Neural progenitor cell (in vitro differentiated cells): ENCODE measurements at regions not wholly inside any gene's neighbourhood (a gene's known extent, or its start where the extent isn't known, plus 50 kb on each side); places are given as distances from the start of the nearest gene placed in this dataset.

Experiments used
- DNase-seq: peaks from one replicate; pipeline ENCODE4 v3.0.0-alpha.2; 2016; ENCODE audit warnings: low spot score
- H2AFZ ChIP-seq: fragments of 200-600 bp; sonication (generic); replicated peaks from 2 replicates; pipeline ENCODE4 v1.6.1; 2016; ENCODE audit warnings: antibody characterized with exemption
- H3F3A ChIP-seq: fragments of 200-600 bp; sonication (generic); 2 replicates; pipeline ENCODE4 v1.6.1; 2016; ENCODE audit warnings: antibody characterized with exemption, low read depth
- H3K27ac ChIP-seq: fragments of 200-600 bp; sonication (generic); 2 replicates; pipeline ENCODE4 v1.5.1; 2016; ENCODE audit warnings: mild to moderate bottlenecking
- H3K27me3 ChIP-seq: fragments of 200-600 bp; sonication (generic); 2 replicates; pipeline ENCODE4 v1.6.1; 2016; ENCODE audit warnings: mild to moderate bottlenecking, moderate library complexity
- H3K36me3 ChIP-seq: fragments of 200-600 bp; sonication (generic); 2 replicates; pipeline ENCODE4 v1.5.1; 2016
- H3K4me1 ChIP-seq: fragments of 200-600 bp; sonication (generic); 2 replicates; pipeline ENCODE4 v1.6.1; 2016; ENCODE audit warnings: mixed run types
- H3K4me2 ChIP-seq: fragments of 200-600 bp; sonication (generic); 2 replicates; pipeline ENCODE4 v1.6.1; 2016
- H3K4me3 ChIP-seq: fragments of 200-600 bp; sonication (generic); 2 replicates; pipeline ENCODE4 v1.5.1; 2016
- H3K79me2 ChIP-seq: fragments of 200-600 bp; sonication (generic); 2 replicates; pipeline ENCODE4 v1.6.1; 2016; ENCODE audit warnings: low read depth
- H3K9ac ChIP-seq: fragments of 200-600 bp; sonication (generic); 2 replicates; pipeline ENCODE4 v1.6.1; 2016
- H3K9me3 ChIP-seq: fragments of 200-600 bp; sonication (generic); 2 replicates; pipeline ENCODE4 v1.5.1; 2016; ENCODE audit warnings: low read depth
- H4K20me1 ChIP-seq: fragments of 200-600 bp; sonication (generic); 2 replicates; pipeline ENCODE4 v1.6.1; 2016; ENCODE audit warnings: low read depth
- H3K27ac Mint-ChIP-seq: 3 replicates; pipeline ENCODE4 v1.8.0; 2021; ENCODE audit warnings: mixed read lengths
- H3K27me3 Mint-ChIP-seq: 2 replicates; pipeline ENCODE4 v1.8.0; 2022; ENCODE audit warnings: low read depth, mild to moderate bottlenecking, inconsistent platforms, moderate library complexity, mixed read lengths; ENCODE audit not compliant: insufficient read depth
- H3K36me3 Mint-ChIP-seq: 3 replicates; pipeline ENCODE4 v1.8.0; 2021; ENCODE audit warnings: mixed read lengths
- H3K4me1 Mint-ChIP-seq: 3 replicates; pipeline ENCODE4 v1.8.0; 2021; ENCODE audit warnings: mixed read lengths
- H3K4me3 Mint-ChIP-seq: 3 replicates; pipeline ENCODE4 v1.8.0; 2021; ENCODE audit warnings: mild to moderate bottlenecking, moderate library complexity, mixed read lengths
- H3K9me3 Mint-ChIP-seq: 3 replicates; pipeline ENCODE4 v1.8.0; 2020; ENCODE audit warnings: mixed read lengths
- EZH2 ChIP-seq: fragments of 200-600 bp; sonication (generic); IDR thresholded peaks from 2 replicates; pipeline ENCODE4 v1.6.1; 2017; ENCODE audit warnings: antibody characterized with exemption, mild to moderate bottlenecking, moderate library complexity
- EZH2phosphoT487 ChIP-seq: fragments of 200-600 bp; sonication (generic); IDR thresholded peaks from 2 replicates; pipeline ENCODE4 v1.6.1; 2017; ENCODE audit warnings: antibody characterized with exemption
- TF ChIP-seq, protein P1 (sequence below): fragments of 200-600 bp; sonication (generic); IDR thresholded peaks from 2 replicates; pipeline ENCODE4 v1.5.1; 2017; ENCODE audit warnings: antibody characterized with exemption, mild to moderate bottlenecking

DNA sequence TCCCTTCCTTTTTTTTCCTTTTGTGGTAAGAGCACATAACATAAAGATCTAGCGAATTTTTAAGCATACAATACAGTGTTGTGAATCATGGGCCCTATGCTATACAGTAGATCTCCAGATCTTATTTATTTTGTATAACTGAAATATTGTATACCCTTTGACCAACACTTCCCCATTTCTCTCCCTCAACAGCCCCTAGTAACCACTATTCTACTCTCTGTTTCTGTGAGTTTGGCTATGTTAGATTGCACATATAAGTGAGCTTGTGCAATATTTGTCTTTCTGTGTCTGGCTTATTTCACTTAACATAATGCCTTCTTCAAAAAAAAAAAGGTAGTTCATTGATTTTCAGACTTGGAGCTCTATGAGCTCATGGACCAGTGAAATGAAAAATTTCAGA is 180.5 kb downstream of the C11orf91 start:
- Histone ChIP-seq H2AFZ (no peak overlapping the region), H3K27ac (no peak overlapping the region), H3F3A (no peaks in the 10 kb centered on the region), H3K79me2 (no peaks in the 10 kb centered on the region), H3K4me2 (no peak overlapping the region), H4K20me1 (no peaks in the 10 kb centered on the region), H3K36me3 (no peaks in the 10 kb centered on the region), H3K4me3 (no peak overlapping the region), H3K4me1 (no peaks in the 10 kb centered on the region), H3K9ac (no peak overlapping the region), H3K27me3 (no peaks in the 10 kb centered on the region), H3K9me3 (no peaks in the 10 kb centered on the region)
- H3K4me3 Mint-ChIP-seq, result no peak overlapping the region
- no peak for DNase-seq
- H3K36me3 Mint-ChIP-seq, result no peaks in the 10 kb centered on the region
- no peak overlapping the region for H3K27ac Mint-ChIP-seq
- H3K27me3 Mint-ChIP-seq, result no peaks in the 10 kb centered on the region
- H3K9me3 Mint-ChIP-seq, result peaks cover 3% of the 10 kb centered on the region
- no peaks in the 10 kb centered on the region for H3K4me1 Mint-ChIP-seq
- TF ChIP-seq, protein P1, sequence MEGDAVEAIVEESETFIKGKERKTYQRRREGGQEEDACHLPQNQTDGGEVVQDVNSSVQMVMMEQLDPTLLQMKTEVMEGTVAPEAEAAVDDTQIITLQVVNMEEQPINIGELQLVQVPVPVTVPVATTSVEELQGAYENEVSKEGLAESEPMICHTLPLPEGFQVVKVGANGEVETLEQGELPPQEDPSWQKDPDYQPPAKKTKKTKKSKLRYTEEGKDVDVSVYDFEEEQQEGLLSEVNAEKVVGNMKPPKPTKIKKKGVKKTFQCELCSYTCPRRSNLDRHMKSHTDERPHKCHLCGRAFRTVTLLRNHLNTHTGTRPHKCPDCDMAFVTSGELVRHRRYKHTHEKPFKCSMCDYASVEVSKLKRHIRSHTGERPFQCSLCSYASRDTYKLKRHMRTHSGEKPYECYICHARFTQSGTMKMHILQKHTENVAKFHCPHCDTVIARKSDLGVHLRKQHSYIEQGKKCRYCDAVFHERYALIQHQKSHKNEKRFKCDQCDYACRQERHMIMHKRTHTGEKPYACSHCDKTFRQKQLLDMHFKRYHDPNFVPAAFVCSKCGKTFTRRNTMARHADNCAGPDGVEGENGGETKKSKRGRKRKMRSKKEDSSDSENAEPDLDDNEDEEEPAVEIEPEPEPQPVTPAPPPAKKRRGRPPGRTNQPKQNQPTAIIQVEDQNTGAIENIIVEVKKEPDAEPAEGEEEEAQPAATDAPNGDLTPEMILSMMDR, result no peak
- no peak for TF ChIP-seq EZH2
- no peak for TF ChIP-seq EZH2phosphoT487

DNA sequence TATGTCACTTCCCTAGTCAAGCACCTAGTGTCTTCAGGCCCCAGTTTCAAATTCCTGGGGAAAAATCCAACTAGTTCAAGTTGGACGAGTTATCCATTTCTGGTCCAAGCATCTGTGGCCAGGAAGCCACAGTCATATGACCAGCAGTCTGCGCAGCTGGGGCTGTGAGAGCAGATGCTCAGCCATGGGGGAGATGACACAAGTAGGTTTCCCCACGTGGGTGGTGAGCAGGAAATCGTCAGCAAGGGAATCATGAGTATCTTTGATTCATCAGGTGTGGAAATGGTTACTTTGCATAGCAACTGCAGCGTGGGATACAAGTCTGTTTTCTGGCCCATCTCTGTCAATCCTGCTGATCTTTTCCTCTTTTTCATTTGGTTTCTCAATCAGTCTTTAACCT is 185.3 kb downstream of the C11orf91 start:
- H3K4me1 ChIP-seq, result no peaks in the 10 kb centered on the region
- H3K27ac ChIP-seq, result no peak overlapping the region
- no peaks in the 10 kb centered on the region for H4K20me1 ChIP-seq
- Mint-ChIP-seq H3K9me3 (no peaks in the 10 kb centered on the region), H3K4me1 (no peaks in the 10 kb centered on the region), H3K4me3 (no peak overlapping the region), H3K36me3 (no peaks in the 10 kb centered on the region), H3K27me3 (no peaks in the 10 kb centered on the region), H3K27ac (no peak overlapping the region)
- H3K4me3 ChIP-seq, result no peak overlapping the region
- H3K79me2 ChIP-seq, result no peaks in the 10 kb centered on the region
- H3K27me3 ChIP-seq, result no peaks in the 10 kb centered on the region
- H3K36me3 ChIP-seq, result no peaks in the 10 kb centered on the region
- no peaks in the 10 kb centered on the region for H3F3A ChIP-seq
- DNase-seq, result no peak
- TF ChIP-seq EZH2phosphoT487, result no peak
- TF ChIP-seq, protein P1, result no peak
- no peak for TF ChIP-seq EZH2
- no peaks in the 10 kb centered on the region for H3K9me3 ChIP-seq
- H3K4me2 ChIP-seq, result no peak overlapping the region
- H2AFZ ChIP-seq, result no peak overlapping the region
- no peak overlapping the region for H3K9ac ChIP-seq

DNA sequence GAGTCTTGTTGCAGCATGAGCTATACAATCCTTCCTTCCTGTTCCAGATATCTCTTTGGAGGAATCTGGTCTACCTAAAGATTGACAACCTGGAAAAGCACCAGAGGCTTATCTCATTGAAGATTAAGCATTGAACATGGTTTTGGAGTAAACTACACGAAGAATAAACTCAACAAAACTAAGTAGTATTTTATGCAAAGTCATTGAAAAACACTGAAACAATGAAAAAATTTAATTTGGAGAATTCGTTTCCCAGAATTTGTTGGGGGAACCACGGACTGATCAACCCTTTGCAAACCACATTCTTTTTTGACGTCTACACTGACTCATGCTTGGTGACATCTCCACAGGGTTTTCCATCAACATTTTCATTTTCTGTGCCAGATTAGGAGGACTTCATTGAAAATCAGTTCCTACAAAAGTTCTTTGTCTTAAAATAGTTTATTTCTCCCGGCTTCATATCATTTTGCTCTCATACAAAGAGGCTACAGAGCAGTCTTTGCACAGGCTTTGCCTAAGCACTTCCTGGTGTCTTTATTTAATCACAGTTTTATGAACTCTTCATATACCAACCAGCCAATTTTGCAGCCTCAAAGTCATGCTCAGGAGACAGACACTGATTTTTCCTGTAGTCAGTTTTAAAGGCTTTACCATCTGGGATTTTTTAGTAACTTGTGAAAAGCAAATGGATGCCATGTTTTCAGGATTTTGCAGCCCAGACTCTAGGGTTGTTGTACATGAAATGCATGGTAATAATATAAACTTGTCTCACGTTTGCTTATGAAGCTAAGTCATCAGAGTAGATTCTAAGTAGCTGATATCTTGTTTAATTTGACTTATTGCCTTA is 186.3 kb downstream of the C11orf91 start:
- H3K79me2 ChIP-seq, result no peaks in the 10 kb centered on the region
- H3K4me3 Mint-ChIP-seq, result no peak overlapping the region
- no peaks in the 10 kb centered on the region for H3K4me1 Mint-ChIP-seq

More for the DNA sequence above, 186.3 kb downstream of the C11orf91 start:
- no peak overlapping the region for H3K27ac ChIP-seq
- peaks cover 2% of the 10 kb centered on the region for H3K27me3 Mint-ChIP-seq
- no peak overlapping the region for H2AFZ ChIP-seq
- H3K9ac ChIP-seq, result no peak overlapping the region
- no peak for DNase-seq
- no peaks in the 10 kb centered on the region for H3F3A ChIP-seq
- no peaks in the 10 kb centered on the region for H4K20me1 ChIP-seq
- H3K36me3 ChIP-seq, result no peaks in the 10 kb centered on the region
- no peaks in the 10 kb centered on the region for H3K9me3 ChIP-seq
- no peaks in the 10 kb centered on the region for H3K36me3 Mint-ChIP-seq
- no peaks in the 10 kb centered on the region for H3K4me1 ChIP-seq
- TF ChIP-seq EZH2 (no peak), EZH2phosphoT487 (no peak)
- TF ChIP-seq, protein P1, result no peak
- H3K27me3 ChIP-seq, result no peaks in the 10 kb centered on the region
- no peaks in the 10 kb centered on the region for H3K9me3 Mint-ChIP-seq
- no peak overlapping the region for H3K4me3 ChIP-seq
- no peak overlapping the region for H3K27ac Mint-ChIP-seq
- no peak overlapping the region for H3K4me2 ChIP-seq
